HG02840 (cell line): ENCODE measurements at regions not wholly inside any gene's neighbourhood (a gene's known extent, or its start where the extent isn't known, plus 50 kb on each side); places are given as distances from the start of the nearest gene placed in this dataset.
A peak's percentile ranks its signal among the peaks of the same experiment; 100 is the strongest.

Source experiments
- ATAC-seq: cut with Tn5 transposase; IDR thresholded peaks from one replicate; pipeline ENCODE4 v1.9.1; 2021; ENCODE audit warnings: mild to moderate bottlenecking, moderate library complexity, moderate number of reproducible peaks; ENCODE audit not compliant: unreplicated experiment, low FRiP score

GRCh38 chr13:50188696-50189095, 173.5 kb downstream of the KCNRG start:
- no peak for ATAC-seq

DNA sequence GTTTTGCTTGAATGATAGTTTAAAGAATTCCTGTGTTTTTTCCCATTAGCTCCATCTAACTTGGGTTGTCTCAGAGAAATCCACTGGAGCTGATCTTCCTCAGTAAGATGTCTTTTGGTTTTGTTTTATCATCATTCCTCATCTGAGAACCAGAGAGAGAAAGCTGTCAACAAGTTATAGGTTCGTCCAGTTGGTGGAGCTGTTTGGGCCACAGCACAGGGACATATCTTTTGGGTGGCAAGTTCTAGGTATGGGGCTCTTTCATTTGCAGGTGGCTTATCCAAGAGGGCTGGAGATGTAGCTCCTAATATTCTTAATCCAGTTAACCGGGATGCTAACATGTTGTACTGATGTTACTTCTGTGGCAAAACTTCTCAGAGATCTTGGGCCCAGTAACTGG, 174.2 kb downstream of the KCNRG start:
- ATAC-seq, result no peak

DNA sequence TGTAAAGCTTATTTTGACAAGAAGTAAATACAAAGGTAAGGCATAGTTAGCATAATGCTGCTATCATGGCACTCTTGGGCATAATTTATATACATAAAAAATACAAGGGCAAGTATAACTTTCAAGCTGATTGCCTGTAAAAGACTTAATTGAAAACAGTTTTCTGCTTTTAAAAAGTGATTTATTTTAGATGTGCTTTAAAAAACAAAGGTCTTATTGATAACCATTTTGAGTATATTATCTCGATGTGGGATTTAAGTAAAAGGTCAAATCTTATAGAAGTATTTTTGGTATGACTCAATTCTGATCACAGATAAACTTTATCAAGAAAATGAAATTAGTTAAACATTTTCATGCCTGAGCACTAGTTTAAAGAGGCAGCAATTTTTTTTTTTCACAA, 175.8 kb downstream of the KCNRG start:
- ATAC-seq, result no peak

GRCh38 chr13:50192272-50192813, 177.1 kb downstream of the KCNRG start:
- no peak for ATAC-seq

DNA sequence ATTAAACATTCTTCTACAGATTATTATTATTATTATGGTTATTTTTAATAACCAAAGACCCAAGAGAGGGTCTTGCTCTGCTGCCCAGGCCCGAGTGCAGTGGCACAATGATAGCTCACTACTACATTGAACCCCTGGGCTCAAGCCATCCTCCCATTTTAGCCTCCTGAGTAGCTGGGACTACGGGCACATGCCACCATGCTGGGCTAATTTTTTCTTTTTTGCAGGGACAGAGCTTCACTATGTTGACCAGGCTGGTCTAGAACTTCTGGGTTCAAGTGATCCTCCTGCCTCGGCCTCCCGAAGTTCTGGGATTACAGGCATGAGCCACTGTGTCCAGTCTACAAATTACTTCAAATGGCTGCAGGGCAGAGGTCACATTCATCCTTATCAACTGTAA, 179.8 kb downstream of the KCNRG start:
- no peak for ATAC-seq

DNA sequence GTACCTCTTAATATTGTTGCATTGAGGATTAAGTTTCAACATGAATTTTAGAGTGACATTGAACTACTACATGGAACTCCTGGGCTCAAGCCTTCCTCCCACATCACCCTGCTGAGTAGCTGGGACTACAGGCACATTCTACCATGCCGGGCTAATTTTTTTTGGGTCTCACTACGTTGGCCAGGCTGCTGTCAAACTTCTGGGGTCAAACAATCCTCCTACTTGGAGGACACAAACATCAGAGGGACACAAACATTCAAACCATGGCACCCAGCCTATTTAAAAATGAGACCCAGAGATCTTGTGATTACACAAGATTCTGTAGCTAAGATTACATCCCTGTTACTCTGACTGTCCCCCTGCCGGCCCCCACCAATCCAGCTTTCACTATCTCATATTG, 180.9 kb downstream of the KCNRG start:
- no peak for ATAC-seq

DNA sequence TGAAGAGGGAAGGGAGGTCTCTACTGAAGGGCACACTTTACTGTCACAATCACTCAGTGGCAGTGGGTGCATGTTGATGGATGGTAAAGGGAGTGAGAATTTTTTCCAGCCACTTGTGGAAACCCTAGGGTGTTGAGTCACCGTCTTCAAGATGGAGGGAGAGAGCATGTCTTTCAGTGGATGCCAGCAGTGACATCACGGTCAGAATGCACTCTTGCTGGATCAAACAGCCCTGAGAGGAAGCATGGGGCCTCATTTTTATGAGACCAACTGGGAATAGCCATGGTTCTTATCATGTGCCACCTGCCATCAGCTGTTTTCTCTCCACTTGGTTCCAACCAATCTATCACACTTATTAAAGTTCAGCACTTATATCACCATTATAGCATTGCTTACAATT, 182.5 kb downstream of the KCNRG start:
- ATAC-seq, result no peak

DNA sequence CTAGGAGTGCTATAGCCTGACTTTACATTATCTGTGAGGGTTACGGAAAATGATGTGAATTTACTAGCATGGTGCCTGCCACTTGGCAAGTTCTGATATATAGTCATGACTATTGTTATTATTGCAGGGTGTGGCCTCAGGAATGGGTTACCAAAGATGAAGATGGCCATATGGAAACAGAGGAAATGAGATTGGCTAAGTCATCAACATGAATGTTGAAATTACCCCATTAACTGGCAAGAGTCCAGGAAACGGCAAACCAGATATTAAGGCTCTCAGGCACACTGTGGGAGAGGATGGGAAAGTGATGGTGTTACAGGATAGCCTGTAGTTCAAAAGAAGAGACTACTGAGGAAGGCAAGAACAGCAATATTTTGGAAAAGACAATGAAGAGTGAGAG, 183.3 kb downstream of the KCNRG start:
- no peak for ATAC-seq

DNA sequence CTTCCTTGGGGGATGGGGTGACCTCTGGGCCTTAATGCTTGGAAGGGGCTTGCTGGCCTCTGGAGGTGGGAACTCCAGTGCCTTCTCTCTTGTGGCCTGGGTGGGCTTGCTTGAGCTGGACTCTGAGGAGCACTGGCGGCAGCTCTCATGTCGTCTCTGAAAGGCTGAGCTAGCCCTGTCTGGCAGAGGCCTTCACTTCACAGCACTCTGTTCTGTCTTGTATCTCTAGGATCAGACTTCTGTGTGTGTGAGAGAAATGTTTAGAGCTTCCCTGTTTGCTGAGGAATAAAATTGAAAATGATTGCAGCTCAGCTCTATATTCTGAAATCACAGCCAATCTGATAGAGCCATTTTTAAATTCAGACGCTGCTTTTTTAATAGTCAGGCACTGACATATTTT, 185.3 kb downstream of the KCNRG start:
- no peak for ATAC-seq

- ATAC-seq, result no peak
Observed at GRCh38 chr13:50200988-50201387, 185.7 kb downstream of the KCNRG start.

DNA sequence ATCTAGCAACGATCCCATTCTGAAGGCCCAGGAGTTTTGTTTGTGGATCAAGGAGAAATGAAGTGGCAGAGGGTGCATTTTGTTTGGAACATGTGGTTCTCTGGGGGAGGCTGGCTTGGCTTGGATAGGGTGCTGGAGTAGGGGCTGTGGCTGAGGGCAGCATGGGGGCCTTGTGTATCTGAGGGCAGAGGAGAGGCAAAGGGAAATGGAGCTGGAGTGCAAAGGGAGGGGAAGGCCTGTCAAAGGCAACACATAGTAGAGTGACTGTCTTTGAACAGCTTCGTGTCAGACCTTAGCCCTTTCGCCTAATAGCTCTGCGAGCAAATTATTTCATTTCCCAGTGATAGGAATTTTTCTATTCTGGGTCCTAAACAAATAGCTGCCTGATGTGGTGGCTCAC, 187.2 kb downstream of the KCNRG start:
- ATAC-seq, result no peak

DNA sequence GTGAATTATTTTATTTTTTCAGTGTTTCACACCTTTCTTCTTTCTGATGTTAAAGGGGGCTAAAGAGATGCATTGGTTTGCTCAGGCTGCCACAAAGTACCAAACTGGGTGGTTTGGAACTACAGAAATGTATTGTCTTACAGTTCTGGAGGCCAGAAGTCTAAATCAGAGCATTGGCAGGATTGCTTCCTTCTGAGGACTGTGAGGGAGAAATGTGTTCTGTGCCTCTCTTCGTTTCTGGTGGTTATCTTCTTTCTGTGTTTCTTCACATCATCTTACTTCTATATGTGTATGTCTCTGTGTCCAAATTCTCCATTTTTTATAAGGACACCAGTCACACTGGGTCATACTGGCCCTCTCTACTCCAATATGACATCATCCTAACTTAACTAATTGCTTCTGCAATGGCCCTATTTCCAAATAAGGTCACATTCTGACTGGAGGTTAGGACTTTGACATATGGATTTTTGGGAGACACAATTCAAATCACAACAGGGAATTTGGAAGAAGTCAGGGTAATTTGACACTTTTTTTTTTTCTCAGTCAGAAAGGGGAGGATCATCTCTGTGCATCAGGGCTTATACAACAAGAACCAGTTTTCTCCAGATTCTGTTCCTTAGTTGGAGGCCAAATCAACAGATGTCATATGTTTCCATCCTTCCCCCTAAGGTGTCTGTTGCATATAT, 188.2 kb downstream of the KCNRG start:
- ATAC-seq, result no peak

DNA sequence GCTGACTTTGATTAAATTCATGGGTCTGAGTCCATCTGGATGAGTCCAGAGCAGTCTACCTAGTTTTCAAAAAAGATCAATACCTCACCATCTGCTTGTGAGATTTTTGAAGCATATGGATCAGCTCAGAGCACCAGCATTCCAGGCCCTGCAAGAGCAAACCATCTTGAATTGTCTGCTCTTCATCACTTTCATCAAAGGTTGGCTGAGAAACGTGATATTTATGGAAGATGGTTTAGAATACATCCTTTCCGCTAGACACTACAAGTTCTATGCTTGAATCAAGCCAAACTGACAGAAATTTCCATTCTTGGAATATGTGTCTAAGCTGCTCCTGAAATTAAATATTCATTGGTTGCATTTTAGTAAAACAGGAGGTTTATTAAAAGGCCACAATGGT, 190.3 kb downstream of the KCNRG start:
- ATAC-seq, result no peak

GRCh38 chr13:50208826-50209335, 193.6 kb downstream of the KCNRG start:
- ATAC-seq, result no peak

GRCh38 chr13:50209631-50210030, 194.4 kb downstream of the KCNRG start:
- ATAC-seq, result no peak

DNA sequence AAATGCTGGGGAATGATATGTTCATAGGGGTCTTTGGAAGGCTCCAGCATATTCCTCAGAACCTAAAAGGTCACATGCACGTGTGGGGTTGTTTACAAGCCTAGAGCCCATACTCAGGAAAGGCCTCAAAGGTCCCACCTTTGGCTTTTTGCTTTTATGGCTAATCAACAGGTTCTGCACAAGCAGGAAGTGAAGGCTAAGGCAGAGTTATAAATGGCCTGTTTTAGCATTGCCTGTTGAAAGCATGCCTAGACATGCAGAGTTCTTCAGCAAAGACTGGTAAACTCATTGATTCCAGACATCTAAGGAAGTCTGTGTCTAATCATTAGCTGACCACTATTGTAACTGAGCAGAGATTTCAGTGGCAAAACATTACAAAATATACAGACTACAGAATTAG, 198.3 kb downstream of the KCNRG start:
- ATAC-seq, result no peak

DNA sequence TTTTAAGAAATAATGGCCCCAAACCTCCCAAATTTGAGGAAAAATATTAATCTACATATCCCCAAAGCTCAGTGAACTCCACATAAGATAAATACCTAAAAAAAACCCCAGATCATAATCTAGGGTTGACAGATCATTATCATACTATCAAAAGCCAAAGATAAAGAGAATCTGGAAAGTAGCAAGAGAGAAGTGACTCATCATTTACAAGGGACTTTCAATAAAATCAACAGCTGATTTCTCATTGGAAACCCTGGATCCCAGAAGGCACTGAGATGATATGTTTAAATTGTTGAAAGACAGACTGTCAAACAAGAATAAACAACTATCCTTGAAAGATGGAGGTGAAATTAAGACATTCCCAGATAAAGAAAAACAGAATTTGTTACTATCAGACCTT, 199.3 kb downstream of the KCNRG start:
- no peak for ATAC-seq

- ATAC-seq, result no peak
Observed at GRCh38 chr13:50215399-50215798, 200.2 kb downstream of the KCNRG start.

GRCh38 chr13:50219743-50220142, 204.5 kb downstream of the KCNRG start:
- ATAC-seq, result no peak

GRCh38 chr13:50220938-50221337, 205.7 kb downstream of the KCNRG start:
- no peak for ATAC-seq

DNA sequence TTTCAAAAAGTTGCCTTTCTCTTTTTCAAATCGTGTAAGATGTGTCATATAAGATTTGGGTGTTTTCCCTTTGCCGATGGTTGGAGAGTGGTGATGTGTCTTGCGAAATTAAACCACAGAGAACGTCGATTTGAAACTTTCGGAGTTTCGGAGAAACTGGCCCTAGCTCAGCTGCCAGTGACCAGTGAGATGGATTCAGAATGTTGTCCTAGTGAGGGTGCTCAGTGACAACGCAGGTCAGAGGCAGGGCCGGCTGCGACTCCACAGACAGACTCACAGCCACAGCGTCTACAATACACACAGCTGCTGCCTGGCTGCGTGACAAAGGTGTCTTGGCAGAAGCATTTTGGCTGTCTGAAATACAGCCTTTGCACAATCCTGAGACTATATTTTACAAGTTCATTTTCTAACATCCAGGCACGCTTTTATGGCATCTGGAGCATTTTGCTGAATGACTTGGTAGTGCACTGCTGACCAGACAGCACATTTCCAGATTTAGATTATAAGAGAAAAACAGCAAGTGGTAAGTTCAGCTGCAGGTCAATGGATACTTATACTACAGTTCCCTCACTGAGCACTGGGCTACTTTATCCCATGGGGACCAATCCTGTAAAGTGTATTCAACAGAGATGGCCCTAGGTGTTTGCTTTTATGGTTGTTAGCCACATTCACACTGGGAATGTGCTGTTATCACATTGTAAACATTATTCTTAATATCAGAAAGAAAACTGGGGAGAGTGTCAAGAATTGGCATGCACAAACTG, 207.5 kb downstream of the KCNRG start:
- no peak for ATAC-seq

- peak; percentile 56 for ATAC-seq
Observed at GRCh38 chr13:50224534-50224933, 209.3 kb downstream of the KCNRG start.
